Calu3 (cell line): ENCODE measurements at regions not wholly inside any gene's neighbourhood (a gene's known extent, or its start where the extent isn't known, plus 50 kb on each side); places are given as distances from the start of the nearest gene placed in this dataset.

Source experiments
- BruUV-seq: library from RNA; stranded (reverse); fragments of 400-500 nt; replicated peaks from 2 replicates; lab custom pipeline; 2021; lab: Mats Ljungman, UMichigan
- CTCF ChIA-PET: fragments of 300-600 bp; sonication (Branson Sonifier 250); formaldehyde crosslinking; loops from one replicate; lab custom pipeline; 2022; ENCODE audit warnings: antibody characterized with exemption; lab: Charles Lee
- DNase-seq: peaks from one replicate; pipeline ENCODE4 v3.0.0; 2022
- H3K27ac Mint-ChIP-seq: one replicate; pipeline ENCODE4 v1.8.0; 2022; ENCODE audit warnings: mixed read lengths; ENCODE audit not compliant: unreplicated experiment
- H3K27me3 Mint-ChIP-seq: one replicate; pipeline ENCODE4 v1.8.0; 2022; ENCODE audit warnings: mixed read lengths; ENCODE audit not compliant: unreplicated experiment
- H3K36me3 Mint-ChIP-seq: one replicate; pipeline ENCODE4 v1.8.0; 2022; ENCODE audit warnings: mild to moderate bottlenecking, moderate library complexity, mixed read lengths; ENCODE audit not compliant: insufficient read depth, unreplicated experiment
- H3K4me1 Mint-ChIP-seq: one replicate; pipeline ENCODE4 v1.8.0; 2022; ENCODE audit warnings: mild to moderate bottlenecking, low read depth, mixed read lengths; ENCODE audit not compliant: unreplicated experiment
- H3K4me3 Mint-ChIP-seq: one replicate; pipeline ENCODE4 v1.8.0; 2022; ENCODE audit warnings: mild to moderate bottlenecking, low read depth, moderate library complexity, mixed read lengths; ENCODE audit not compliant: unreplicated experiment
- H3K9me3 Mint-ChIP-seq: one replicate; pipeline ENCODE4 v1.8.0; 2022; ENCODE audit warnings: low read depth, mixed read lengths; ENCODE audit not compliant: unreplicated experiment
- CTCF ChIP-seq: fragments of 200-600 bp; IDR thresholded peaks from one replicate; pipeline ENCODE4 v1.8.0; 2022; ENCODE audit warnings: antibody characterized with exemption; ENCODE audit not compliant: unreplicated experiment
- intact Hi-C: fragments of 100-400 bp; cut with micrococcal nuclease; formaldehyde crosslinking; loops from one replicate; pipeline ENCODE4 v1.10.0; 2022; ENCODE audit not compliant: unreplicated experiment

DNA sequence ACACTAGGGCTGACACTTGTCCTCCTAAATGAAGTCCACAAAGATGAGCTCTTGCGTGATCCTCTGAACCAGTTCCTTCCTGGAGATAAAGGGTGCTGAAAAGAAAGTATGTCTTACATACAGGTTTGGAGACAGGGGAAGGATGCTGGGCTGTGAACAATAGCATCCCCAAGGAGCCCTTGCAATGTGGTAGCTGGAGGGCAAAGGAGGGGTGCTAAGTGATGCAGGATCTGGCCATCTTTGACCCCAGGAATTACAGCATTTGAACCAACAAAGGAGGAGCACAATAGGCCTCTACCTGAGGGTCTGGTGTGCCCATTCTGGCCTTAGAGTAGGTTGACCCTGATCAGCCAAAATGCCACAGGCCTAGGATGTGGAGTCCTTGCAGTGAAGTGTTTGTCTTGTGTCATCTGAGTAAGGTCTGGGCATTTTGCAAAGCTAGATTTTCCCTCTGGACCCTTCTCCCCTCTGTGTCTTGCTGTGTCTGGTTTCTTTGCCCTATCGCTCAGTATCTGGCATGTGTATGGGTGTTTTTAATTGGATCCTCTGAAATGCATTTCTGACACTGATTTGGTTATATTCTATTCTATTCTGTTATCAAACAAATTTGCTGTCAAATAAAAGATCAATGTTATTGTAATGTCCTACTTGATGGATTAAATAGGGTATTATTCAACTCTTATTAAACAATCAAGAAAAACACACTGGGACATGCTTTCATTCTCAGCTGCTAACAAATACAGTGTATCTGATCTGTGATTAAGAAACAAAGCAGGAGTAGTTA is 364.8 kb upstream of the MEIS1 start:
- DNase-seq: no peak
- no peak overlapping the region for H3K4me3 Mint-ChIP-seq
- H3K36me3 Mint-ChIP-seq: no peaks in the 10 kb centered on the region
- H3K27ac Mint-ChIP-seq: no peak overlapping the region
- BruUV-seq: no TSS peak
- no peak for TF ChIP-seq CTCF
- H3K4me1 Mint-ChIP-seq: no peaks in the 10 kb centered on the region
- H3K9me3 Mint-ChIP-seq: no peaks in the 10 kb centered on the region
- intact Hi-C loops: no loop called here
- CTCF ChIA-PET: no interaction called here
- no peaks in the 10 kb centered on the region for H3K27me3 Mint-ChIP-seq

- no peak overlapping the region for H3K4me3 Mint-ChIP-seq
- no peaks in the 10 kb centered on the region for H3K36me3 Mint-ChIP-seq
- intact Hi-C loops: no loop called here
- no peak for DNase-seq
- no TSS peak for BruUV-seq
- no peaks in the 10 kb centered on the region for H3K27me3 Mint-ChIP-seq
- H3K9me3 Mint-ChIP-seq: no peaks in the 10 kb centered on the region
- TF ChIP-seq CTCF: no peak
- CTCF ChIA-PET: interaction anchor here (0.6 kb wide), 1 partner anchor 839 kb away, joined by 3 read pairs; the partner anchor contains the start of gene ACTR2
- no peak overlapping the region for H3K27ac Mint-ChIP-seq
- H3K4me1 Mint-ChIP-seq: no peaks in the 10 kb centered on the region
These were observed 368.9 kb upstream of the MEIS1 start for GRCh38 chr2:66066032-66066431.

DNA sequence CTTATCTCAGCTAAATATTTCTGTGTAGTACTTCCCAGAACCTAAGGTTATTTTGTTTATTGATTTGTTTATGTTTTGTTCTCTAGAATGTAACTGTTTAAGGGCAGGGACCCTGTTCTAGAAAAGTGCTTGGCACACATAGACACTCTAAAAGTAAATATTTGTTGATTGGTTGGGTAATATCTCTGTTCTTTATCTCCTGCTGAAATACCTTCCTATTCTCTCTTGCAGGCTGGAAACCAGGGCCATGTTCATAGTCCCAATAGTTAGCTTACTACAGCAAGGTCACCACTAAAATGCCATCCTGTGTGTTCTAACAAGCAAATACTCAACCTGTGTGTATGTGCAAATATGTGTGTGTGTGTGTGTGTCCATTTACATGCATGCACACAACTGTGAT is 375.6 kb upstream of the MEIS1 start:
- no peak overlapping the region for H3K4me3 Mint-ChIP-seq
- no peak overlapping the region for H3K27ac Mint-ChIP-seq
- H3K36me3 Mint-ChIP-seq: no peaks in the 10 kb centered on the region
- DNase-seq: no peak
- H3K4me1 Mint-ChIP-seq: no peaks in the 10 kb centered on the region
- BruUV-seq: no TSS peak
- H3K9me3 Mint-ChIP-seq: peaks cover 2% of the 10 kb centered on the region
- TF ChIP-seq CTCF: no peak
- intact Hi-C loops: no loop called here
- CTCF ChIA-PET: no interaction called here
- H3K27me3 Mint-ChIP-seq: peaks cover 23% of the 10 kb centered on the region

DNA sequence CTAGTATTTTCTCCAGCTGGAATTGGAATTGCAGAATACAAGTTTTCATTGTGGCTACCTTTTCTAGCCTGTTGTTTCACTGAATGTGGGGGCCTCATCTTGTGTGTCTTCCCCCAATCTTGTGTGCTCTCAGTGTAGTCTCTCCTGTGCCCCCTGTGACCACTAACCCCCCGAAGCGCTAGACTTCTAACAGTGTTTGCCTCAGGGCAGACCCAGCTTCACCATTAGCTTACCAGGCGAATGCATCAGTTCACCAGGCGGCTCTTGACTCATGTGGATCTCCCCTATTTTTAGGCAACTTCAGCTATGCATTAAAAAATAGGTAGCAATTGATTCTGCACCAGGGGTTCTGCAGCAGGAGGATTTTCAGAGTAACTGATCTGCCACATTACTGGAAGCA is 376.2 kb upstream of the MEIS1 start:
- Mint-ChIP-seq H3K4me1 (no peaks in the 10 kb centered on the region), H3K27ac (no peak overlapping the region), H3K9me3 (peaks cover 3% of the 10 kb centered on the region), H3K27me3 (peaks cover 24% of the 10 kb centered on the region), H3K36me3 (no peaks in the 10 kb centered on the region), H3K4me3 (no peak overlapping the region)
- no peak for DNase-seq
- no TSS peak for BruUV-seq
- intact Hi-C loops: no loop called here
- no peak for TF ChIP-seq CTCF
- CTCF ChIA-PET: no interaction called here
